Mesenchymal stem cell (in vitro differentiated cells and primary cell): ENCODE measurements at regions not wholly inside any gene's neighbourhood (a gene's known extent, or its start where the extent isn't known, plus 50 kb on each side); places are given as distances from the start of the nearest gene placed in this dataset.

Experiments used
- DNase-seq: peaks from one replicate; pipeline ENCODE4 v3.0.0-alpha.2; 2013
- H2AFZ ChIP-seq: one replicate; pipeline ENCODE4 v1.6.1; 2013; ENCODE audit warnings: low read depth, mild to moderate bottlenecking, control low read depth, inconsistent platforms, low read length, moderate library complexity
- H2AK5ac ChIP-seq: 2 replicates; pipeline ENCODE4 v1.6.1; 2013; ENCODE audit warnings: low read length, moderate library complexity, mild to moderate bottlenecking, inconsistent platforms; ENCODE audit not compliant: severe bottlenecking
- H2BK120ac ChIP-seq: one replicate; pipeline ENCODE4 v1.6.1; 2013; ENCODE audit warnings: low read depth, mild to moderate bottlenecking, inconsistent platforms, low read length, moderate library complexity
- H2BK12ac ChIP-seq, 2 experiments: one replicate each; pipeline ENCODE4 v1.6.1; 2013; ENCODE audit warnings: inconsistent platforms in 2 of 2, low read length in 2 of 2, mild to moderate bottlenecking in 2 of 2, moderate library complexity in 2 of 2, control low read depth in 1 of 2
- H2BK15ac ChIP-seq: one replicate; pipeline ENCODE4 v1.6.1; 2013; ENCODE audit warnings: mild to moderate bottlenecking, low read depth, inconsistent platforms; ENCODE audit not compliant: poor library complexity, severe bottlenecking
- H2BK5ac ChIP-seq: 2 replicates; pipeline ENCODE4 v1.6.1; 2013; ENCODE audit warnings: low read depth, mild to moderate bottlenecking, low read length, control low read depth, inconsistent platforms; ENCODE audit not compliant: poor library complexity, severe bottlenecking
- H3K14ac ChIP-seq, 2 experiments: one replicate each; pipeline ENCODE4 v1.6.1; 2013; ENCODE audit warnings: inconsistent platforms in 2 of 2, low read length in 2 of 2, control low read depth in 1 of 2, mild to moderate bottlenecking in 1 of 2, moderate library complexity in 1 of 2
- H3K18ac ChIP-seq, 2 experiments: one replicate each; pipeline ENCODE4 v1.6.1; 2013; ENCODE audit warnings: inconsistent platforms in 2 of 2, low read length in 2 of 2, control low read depth in 1 of 2, low read depth in 1 of 2, mild to moderate bottlenecking in 1 of 2
- H3K23ac ChIP-seq, 2 experiments: one replicate each; pipeline ENCODE4 v1.6.1; 2013; ENCODE audit warnings: inconsistent platforms in 2 of 2, low read length in 2 of 2, mild to moderate bottlenecking in 2 of 2, moderate library complexity in 2 of 2, control low read depth in 1 of 2
- H3K27ac ChIP-seq: 2 replicates; pipeline ENCODE4 v1.5.1; 2013; ENCODE audit warnings: mild to moderate bottlenecking, moderate library complexity, low read length, control low read depth, inconsistent platforms; ENCODE audit not compliant: poor library complexity, severe bottlenecking
- H3K27me3 ChIP-seq, 2 experiments: 2 replicates each; pipeline versions ENCODE4 v1.6.1 to v1.7.0; 2013; ENCODE audit warnings: low read length in 2 of 2, mild to moderate bottlenecking in 2 of 2, moderate library complexity in 2 of 2, control low read depth in 1 of 2, inconsistent platforms in 1 of 2; ENCODE audit not compliant: control insufficient read depth in 1 of 2, insufficient read depth in 1 of 2
- H3K36me3 ChIP-seq, 2 experiments: 2 replicates each; pipeline versions ENCODE4 v1.6.1 to v1.7.0; 2013; ENCODE audit warnings: low read length in 2 of 2, control low read depth in 1 of 2, inconsistent platforms in 1 of 2, low read depth in 1 of 2, mild to moderate bottlenecking in 1 of 2; ENCODE audit not compliant: insufficient read depth in 2 of 2, control insufficient read depth in 1 of 2
- H3K4ac ChIP-seq, 2 experiments: one replicate each; pipeline ENCODE4 v1.6.1; 2013; ENCODE audit warnings: inconsistent platforms in 2 of 2, low read length in 2 of 2, mild to moderate bottlenecking in 2 of 2, moderate library complexity in 2 of 2, control low read depth in 1 of 2, low read depth in 1 of 2
- H3K4me1 ChIP-seq: 2 replicates; pipeline ENCODE4 v1.6.1; 2013; ENCODE audit warnings: low read depth, low read length, control low read depth; ENCODE audit not compliant: control insufficient read depth, insufficient read depth
- H3K4me2 ChIP-seq: 2 replicates; pipeline ENCODE4 v1.6.1; 2013; ENCODE audit warnings: low read length, mild to moderate bottlenecking, inconsistent platforms; ENCODE audit not compliant: poor library complexity, severe bottlenecking
- H3K4me3 ChIP-seq, 2 experiments: 2 replicates each; pipeline versions ENCODE4 v1.5.1 to v1.7.0; 2013; ENCODE audit warnings: low read length in 2 of 2, mild to moderate bottlenecking in 2 of 2, control low read depth in 1 of 2, low read depth in 1 of 2; ENCODE audit not compliant: insufficient read depth in 1 of 2
- H3K79me1 ChIP-seq: replicated peaks from 2 replicates; pipeline ENCODE4 v1.6.1; 2013; ENCODE audit warnings: mild to moderate bottlenecking, control low read depth, low read length, inconsistent platforms; ENCODE audit not compliant: poor library complexity, severe bottlenecking
- H3K9ac ChIP-seq: 2 replicates; pipeline ENCODE4 v1.7.0; 2013; ENCODE audit warnings: mild to moderate bottlenecking, low read length, moderate library complexity
- H3K9me3 ChIP-seq: 2 replicates; pipeline ENCODE4 v1.7.0; 2013; ENCODE audit warnings: mild to moderate bottlenecking, low read length; ENCODE audit not compliant: control insufficient read depth
- H4K8ac ChIP-seq: one replicate; pipeline ENCODE4 v1.6.1; 2013; ENCODE audit warnings: inconsistent platforms, mild to moderate bottlenecking, low read length, moderate library complexity
- H4K91ac ChIP-seq: one replicate; pipeline ENCODE4 v1.6.1; 2013; ENCODE audit warnings: mild to moderate bottlenecking, low read length, inconsistent platforms
- WGBS: methylation state at CpG from one replicate; pipeline ENCODE4 v1.1.7; 2013; ENCODE audit warnings: mixed read lengths; 5-methylcytosine and 5-hydroxymethylcytosine counted together

GRCh38 chr15:39345176-39345575 is 235.7 kb upstream of the THBS1 start:
- H2BK120ac ChIP-seq, result no peak overlapping the region
- no peak overlapping the region for H4K91ac ChIP-seq
- no peak overlapping the region for H2AK5ac ChIP-seq
- no peaks in the 10 kb centered on the region for H3K36me3 ChIP-seq
- 100% methylated on average over 1 of the region's 3 CpGs for WGBS
- no peak overlapping the region for H3K4me2 ChIP-seq
- no peaks in the 10 kb centered on the region for H3K4me1 ChIP-seq
- no peak overlapping the region for H3K9ac ChIP-seq
- no peak overlapping the region for H3K23ac ChIP-seq
- H2BK12ac ChIP-seq, result no peak overlapping the region
- no peak overlapping the region for H3K14ac ChIP-seq
- no peak overlapping the region for H4K8ac ChIP-seq
- H3K27me3 ChIP-seq, result no peaks in the 10 kb centered on the region
- H2BK5ac ChIP-seq, result no peak overlapping the region
- no peak overlapping the region for H2AFZ ChIP-seq
- no peak overlapping the region for H3K18ac ChIP-seq
- no peak overlapping the region for H3K4ac ChIP-seq
- no peaks in the 10 kb centered on the region for H3K79me1 ChIP-seq
- H3K4me3 ChIP-seq, result no peak overlapping the region
- peaks cover 15% of the 10 kb centered on the region for H3K9me3 ChIP-seq
- H2BK15ac ChIP-seq, result no peak overlapping the region
- DNase-seq, result no peak
- no peak overlapping the region for H3K27ac ChIP-seq

- no peak overlapping the region for H4K8ac ChIP-seq
- DNase-seq, result no peak
- no peak overlapping the region for H3K18ac ChIP-seq
- H2BK12ac ChIP-seq, result no peak overlapping the region
- H3K9ac ChIP-seq, result no peak overlapping the region
- H3K4me1 ChIP-seq, result no peaks in the 10 kb centered on the region
- no peak overlapping the region for H4K91ac ChIP-seq
- no peak overlapping the region for H3K27ac ChIP-seq
- H2AFZ ChIP-seq, result no peak overlapping the region
- H2BK120ac ChIP-seq, result no peak overlapping the region
- H2BK5ac ChIP-seq, result no peak overlapping the region
- no peak overlapping the region for H2AK5ac ChIP-seq
- no peak overlapping the region for H2BK15ac ChIP-seq
- no peaks in the 10 kb centered on the region for H3K36me3 ChIP-seq
- no peak overlapping the region for H3K4me2 ChIP-seq
- no peak overlapping the region for H3K4me3 ChIP-seq
- H3K9me3 ChIP-seq, result peaks cover 11% of the 10 kb centered on the region
- WGBS, result 100% methylated on average over 1 of the region's 1 CpG
- H3K4ac ChIP-seq, result no peak overlapping the region
- no peak overlapping the region for H3K14ac ChIP-seq
- H3K79me1 ChIP-seq, result no peaks in the 10 kb centered on the region
- H3K23ac ChIP-seq, result no peak overlapping the region
- no peaks in the 10 kb centered on the region for H3K27me3 ChIP-seq
These were observed 233.4 kb upstream of the THBS1 start for GRCh38 chr15:39347453-39347852.

DNA sequence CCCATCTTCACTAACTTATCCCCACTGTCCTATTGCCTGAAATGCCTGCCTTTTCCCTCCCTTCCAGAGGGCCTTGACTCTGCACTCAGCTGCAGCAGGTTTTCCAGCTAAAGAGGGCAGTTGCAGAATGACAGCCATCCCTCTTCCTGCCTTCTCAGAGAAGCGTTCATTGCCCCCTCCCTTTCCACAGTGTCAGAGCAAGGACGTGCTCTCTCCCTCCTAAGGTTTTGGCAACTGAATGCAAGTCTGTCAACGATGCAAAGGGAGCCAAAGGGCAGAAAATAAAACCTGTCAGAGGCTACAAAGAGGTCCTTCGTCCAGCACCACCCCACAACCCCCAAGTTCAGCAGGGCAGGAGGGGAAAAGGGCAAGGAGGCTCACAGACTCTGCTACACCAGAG is 230.1 kb upstream of the THBS1 start:
- no peak overlapping the region for H2BK12ac ChIP-seq
- no peak overlapping the region for H4K91ac ChIP-seq
- H2AK5ac ChIP-seq, result no peak overlapping the region
- no peak overlapping the region for H2AFZ ChIP-seq
- 49% methylated on average over 4 of the region's 4 CpGs for WGBS
- no peak for DNase-seq
- no peaks in the 10 kb centered on the region for H3K36me3 ChIP-seq
- H3K14ac ChIP-seq, result no peak overlapping the region
- no peak overlapping the region for H3K23ac ChIP-seq
- H3K27ac ChIP-seq, result no peak overlapping the region
- H2BK5ac ChIP-seq, result no peak overlapping the region
- no peak overlapping the region for H3K4me2 ChIP-seq
- no peak overlapping the region for H2BK15ac ChIP-seq
- no peaks in the 10 kb centered on the region for H3K4me1 ChIP-seq
- H3K9ac ChIP-seq, result no peak overlapping the region
- no peak overlapping the region for H3K18ac ChIP-seq
- H3K79me1 ChIP-seq, result no peaks in the 10 kb centered on the region
- H3K4ac ChIP-seq, result no peak overlapping the region
- H3K9me3 ChIP-seq, result no peaks in the 10 kb centered on the region
- no peaks in the 10 kb centered on the region for H3K27me3 ChIP-seq
- no peak overlapping the region for H4K8ac ChIP-seq
- no peak overlapping the region for H2BK120ac ChIP-seq
- H3K4me3 ChIP-seq, result no peak overlapping the region

DNA sequence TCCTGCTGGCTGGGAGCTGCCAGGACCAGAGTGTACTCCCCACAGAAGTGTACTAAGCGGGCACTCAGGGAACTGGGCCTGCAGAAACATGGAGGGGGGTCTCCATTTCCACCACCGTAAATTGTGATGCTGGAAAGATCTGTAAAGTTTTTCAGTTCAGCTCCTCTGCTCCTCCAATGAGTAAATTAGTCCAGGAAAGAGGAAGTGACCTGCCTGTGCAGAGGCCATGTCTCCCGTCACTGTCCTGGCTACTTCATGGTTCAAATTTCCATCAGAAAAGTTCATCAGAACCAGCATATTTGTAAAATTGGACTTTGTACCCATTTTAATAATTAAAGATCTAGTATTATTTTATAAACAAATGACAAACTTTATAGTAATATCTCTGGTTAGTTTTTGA is 226.7 kb upstream of the THBS1 start:
- Histone ChIP-seq H3K18ac (no peak overlapping the region), H3K9me3 (no peaks in the 10 kb centered on the region), H2AK5ac (no peak overlapping the region), H3K23ac (no peak overlapping the region), H2BK120ac (no peak overlapping the region), H2BK12ac (no peak overlapping the region), H3K4ac (no peak overlapping the region), H3K27me3 (no peaks in the 10 kb centered on the region), H2BK15ac (no peak overlapping the region), H3K4me1 (peaks cover 3% of the 10 kb centered on the region), H3K27ac (no peak overlapping the region), H4K91ac (no peak overlapping the region), H2AFZ (no peak overlapping the region), H3K9ac (no peak overlapping the region), H3K36me3 (no peaks in the 10 kb centered on the region), H3K4me2 (no peak overlapping the region), H3K79me1 (no peaks in the 10 kb centered on the region), H4K8ac (no peak overlapping the region), H3K14ac (no peak overlapping the region), H2BK5ac (no peak overlapping the region), H3K4me3 (no peak overlapping the region)
- 98% methylated on average over 3 of the region's 3 CpGs for WGBS
- no peak for DNase-seq
